Nephron (organoid): ENCODE measurements at regions not wholly inside any gene's neighbourhood (a gene's known extent, or its start where the extent isn't known, plus 50 kb on each side); places are given as distances from the start of the nearest gene placed in this dataset.
A peak's percentile ranks its signal among the peaks of the same experiment; 100 is the strongest.

Experiments
- H3K27ac Mint-ChIP-seq, 3 experiments: 2 replicates each; pipeline ENCODE4 v1.8.0; 2020; ENCODE audit warnings: mixed read lengths in 3 of 3, mild to moderate bottlenecking in 2 of 3, moderate library complexity in 1 of 3
- H3K27me3 Mint-ChIP-seq: 2 replicates; pipeline ENCODE4 v1.8.0; 2021; ENCODE audit warnings: low read depth, mild to moderate bottlenecking, moderate library complexity, mixed read lengths
- H3K36me3 Mint-ChIP-seq: 2 replicates; pipeline ENCODE4 v1.8.0; 2020; ENCODE audit warnings: low read depth, mixed read lengths
- H3K4me1 Mint-ChIP-seq: 2 replicates; pipeline ENCODE4 v1.8.0; 2020; ENCODE audit warnings: mixed read lengths
- H3K4me3 Mint-ChIP-seq, 3 experiments: 2 replicates each; pipeline ENCODE4 v1.8.0; 2020; ENCODE audit warnings: mild to moderate bottlenecking in 3 of 3, mixed read lengths in 3 of 3, moderate library complexity in 2 of 3
- H3K9me3 Mint-ChIP-seq: 2 replicates; pipeline ENCODE4 v1.8.0; 2020; ENCODE audit warnings: mixed read lengths
- TF ChIP-seq, protein P1 (sequence below), 3 experiments: fragments of 200-600 bp; sonication (generic); IDR thresholded peaks; one replicate each; pipeline ENCODE4 v1.5.0; 2021; ENCODE audit warnings: antibody characterized with exemption in 3 of 3; ENCODE audit not compliant: unreplicated experiment in 3 of 3

DNA sequence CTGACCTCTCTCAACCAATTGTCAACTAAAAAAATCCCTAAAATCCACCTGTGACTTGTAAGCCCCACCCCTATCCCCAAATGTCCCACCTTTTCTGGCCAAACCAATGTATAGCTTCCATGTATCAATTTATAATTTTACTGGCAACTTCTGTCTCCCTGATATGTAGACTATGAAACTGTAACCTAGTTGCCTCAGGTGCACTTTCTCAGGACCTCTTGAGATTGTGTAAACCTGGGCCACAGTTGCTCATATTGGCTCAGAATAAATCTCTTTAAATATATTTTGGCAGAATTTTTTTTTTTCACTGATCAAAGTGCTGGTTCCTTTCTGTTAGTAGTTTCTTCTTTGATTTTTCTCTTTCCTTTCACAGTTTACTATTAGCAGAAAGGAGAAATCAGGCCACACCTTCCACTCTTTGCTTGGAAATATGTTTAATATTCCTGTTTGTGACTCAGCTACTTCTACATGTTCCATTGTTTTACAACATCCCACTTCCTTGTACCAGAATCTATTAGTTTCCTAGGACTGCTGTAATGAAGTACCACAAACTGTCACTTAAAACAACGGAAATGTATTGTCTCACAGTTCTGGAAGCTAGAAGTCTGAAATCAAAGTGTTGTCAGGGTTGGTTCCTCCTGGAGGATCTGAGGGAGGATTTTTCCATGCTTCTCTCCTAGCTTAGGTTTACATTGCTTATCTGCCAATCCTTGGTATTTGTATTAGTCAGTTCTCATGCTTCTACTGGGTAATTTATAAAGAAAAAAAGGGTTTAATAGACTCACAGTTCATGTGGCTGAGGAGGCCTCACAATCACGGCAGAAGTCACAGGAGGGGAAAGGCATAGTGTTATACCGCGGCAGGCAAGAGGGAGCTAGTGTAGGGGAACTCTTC, 801.2 kb upstream of the ARPP21 start:
- peaks cover 2% of the 10 kb centered on the region for H3K4me1 Mint-ChIP-seq
- H3K36me3 Mint-ChIP-seq: no peaks in the 10 kb centered on the region
- TF ChIP-seq, protein P1, sequence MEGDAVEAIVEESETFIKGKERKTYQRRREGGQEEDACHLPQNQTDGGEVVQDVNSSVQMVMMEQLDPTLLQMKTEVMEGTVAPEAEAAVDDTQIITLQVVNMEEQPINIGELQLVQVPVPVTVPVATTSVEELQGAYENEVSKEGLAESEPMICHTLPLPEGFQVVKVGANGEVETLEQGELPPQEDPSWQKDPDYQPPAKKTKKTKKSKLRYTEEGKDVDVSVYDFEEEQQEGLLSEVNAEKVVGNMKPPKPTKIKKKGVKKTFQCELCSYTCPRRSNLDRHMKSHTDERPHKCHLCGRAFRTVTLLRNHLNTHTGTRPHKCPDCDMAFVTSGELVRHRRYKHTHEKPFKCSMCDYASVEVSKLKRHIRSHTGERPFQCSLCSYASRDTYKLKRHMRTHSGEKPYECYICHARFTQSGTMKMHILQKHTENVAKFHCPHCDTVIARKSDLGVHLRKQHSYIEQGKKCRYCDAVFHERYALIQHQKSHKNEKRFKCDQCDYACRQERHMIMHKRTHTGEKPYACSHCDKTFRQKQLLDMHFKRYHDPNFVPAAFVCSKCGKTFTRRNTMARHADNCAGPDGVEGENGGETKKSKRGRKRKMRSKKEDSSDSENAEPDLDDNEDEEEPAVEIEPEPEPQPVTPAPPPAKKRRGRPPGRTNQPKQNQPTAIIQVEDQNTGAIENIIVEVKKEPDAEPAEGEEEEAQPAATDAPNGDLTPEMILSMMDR (IDR thresholded peaks at IDR 0.05; ENCODE audit: unreplicated experiment in 3 of 3): no peak
- no peaks in the 10 kb centered on the region for H3K9me3 Mint-ChIP-seq
- no peak overlapping the region for H3K4me3 Mint-ChIP-seq
- peaks cover 3% of the 10 kb centered on the region for H3K27me3 Mint-ChIP-seq
- no peak overlapping the region for H3K27ac Mint-ChIP-seq

DNA sequence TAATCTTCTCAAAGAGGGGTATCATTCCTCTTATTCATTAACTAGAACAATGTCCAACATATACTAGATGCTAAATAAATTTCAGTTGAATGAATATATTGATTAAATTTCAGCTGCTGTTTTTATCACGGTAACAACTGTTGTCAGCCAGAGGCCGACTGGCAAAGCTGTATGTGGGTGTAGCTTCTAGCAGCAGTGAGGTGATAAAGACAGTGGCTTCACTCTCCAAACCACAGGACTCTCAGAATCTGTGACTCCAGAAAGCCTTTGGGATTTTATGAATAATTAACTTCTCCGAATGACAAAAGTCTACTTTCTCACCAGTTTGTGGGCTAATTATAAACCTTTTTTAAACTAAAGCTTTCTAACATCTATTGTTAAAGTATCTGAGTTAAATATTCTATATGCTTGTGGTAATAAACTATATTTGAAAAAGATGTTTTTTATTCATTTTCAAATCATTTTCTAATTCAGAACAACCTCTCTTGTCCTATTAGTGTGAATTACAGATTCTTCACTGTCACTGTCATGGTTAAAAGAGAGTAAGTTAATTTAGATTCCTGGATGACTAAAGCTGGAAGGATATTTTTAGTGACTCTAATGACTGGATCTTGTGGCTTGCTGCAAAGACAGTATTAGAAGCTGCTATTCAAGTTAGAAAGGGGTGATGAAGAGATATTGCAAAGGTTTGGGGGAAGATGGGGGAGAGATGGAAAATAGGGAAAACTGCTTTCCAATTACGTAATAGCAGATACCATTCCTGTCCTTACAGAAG, 796.4 kb upstream of the ARPP21 start:
- Mint-ChIP-seq H3K9me3 (no peaks in the 10 kb centered on the region), H3K27ac (peak overlapping the region; percentile 4 to 69 (median 6)), H3K4me3 (peak overlapping the region in 1 of 3 experiments; percentile 0), H3K36me3 (no peaks in the 10 kb centered on the region), H3K4me1 (peaks cover 46% of the 10 kb centered on the region), H3K27me3 (peaks cover 3% of the 10 kb centered on the region)
- TF ChIP-seq, protein P1 (IDR thresholded peaks at IDR 0.05; ENCODE audit: unreplicated experiment in 3 of 3): no peak

DNA sequence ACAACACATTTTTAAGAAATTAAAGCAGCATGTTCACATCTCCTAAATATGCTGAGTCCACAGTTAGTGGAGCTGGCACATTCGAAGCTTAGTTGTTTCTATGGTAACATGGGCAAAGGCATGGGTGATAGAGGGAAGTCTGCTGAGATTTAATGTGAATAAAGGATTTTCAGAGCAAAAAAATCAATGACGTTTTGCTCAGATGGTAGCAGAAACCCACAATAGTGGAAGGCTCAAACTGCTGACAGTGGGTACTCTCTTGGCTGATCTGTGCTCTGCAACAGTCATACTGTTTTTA, 795.1 kb upstream of the ARPP21 start:
- peak overlapping the region in 2 of 3 experiments; percentile 6 to 12 for H3K27ac Mint-ChIP-seq
- H3K4me1 Mint-ChIP-seq: peaks cover 54% of the 10 kb centered on the region
- peaks cover 3% of the 10 kb centered on the region for H3K27me3 Mint-ChIP-seq
- H3K4me3 Mint-ChIP-seq: no peak overlapping the region
- H3K36me3 Mint-ChIP-seq: no peaks in the 10 kb centered on the region
- TF ChIP-seq, protein P1 (IDR thresholded peaks at IDR 0.05; ENCODE audit: unreplicated experiment in 3 of 3): no peak
- no peaks in the 10 kb centered on the region for H3K9me3 Mint-ChIP-seq

DNA sequence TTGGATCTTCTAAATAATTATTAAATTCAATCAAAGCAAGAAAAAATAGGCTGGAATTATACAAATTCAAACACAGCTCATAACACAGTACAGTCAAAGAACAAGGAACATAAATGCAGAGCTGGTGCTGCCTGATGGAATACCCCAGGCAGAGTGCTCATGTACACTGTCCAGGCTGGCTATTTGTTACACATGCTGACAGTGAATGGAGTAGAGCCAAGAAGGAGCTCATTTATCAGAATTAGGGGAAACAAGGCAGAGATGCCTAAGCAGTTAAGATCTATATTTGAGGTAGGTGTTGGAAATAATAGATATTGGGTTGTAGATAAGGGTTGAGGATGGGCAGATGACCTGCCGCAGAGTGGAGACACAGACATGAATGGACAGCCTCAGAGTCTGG, 788.2 kb upstream of the ARPP21 start:
- TF ChIP-seq, protein P1 (IDR thresholded peaks at IDR 0.05; ENCODE audit: unreplicated experiment in 3 of 3): no peak
- no peaks in the 10 kb centered on the region for H3K9me3 Mint-ChIP-seq

DNA sequence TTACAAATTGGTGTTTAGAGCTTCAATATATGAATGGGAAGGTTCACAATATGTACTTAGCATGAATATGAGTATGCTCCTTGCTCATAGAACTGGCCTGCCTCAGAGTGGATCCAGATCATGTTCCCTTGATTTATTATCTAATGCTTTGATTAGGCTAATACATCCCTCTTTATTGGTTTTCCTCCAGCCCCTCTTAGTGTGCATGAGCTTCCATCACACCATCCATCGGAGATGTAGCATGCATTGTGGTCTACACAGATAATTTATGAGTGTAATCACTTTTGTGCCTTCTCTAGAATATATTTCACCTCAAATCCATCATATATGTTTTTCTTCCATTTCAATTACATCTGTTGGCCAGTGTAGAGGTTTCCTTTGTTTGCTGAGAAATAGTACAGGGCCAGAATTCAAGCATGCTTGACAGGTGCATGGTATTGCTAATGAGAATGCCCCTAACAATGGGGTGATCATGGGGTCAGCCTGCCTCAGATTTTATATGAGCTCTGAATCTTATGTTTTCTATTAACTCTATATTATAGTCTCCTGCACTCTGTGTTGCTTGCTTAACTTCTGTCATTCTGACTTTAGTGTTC, 786.4 kb upstream of the ARPP21 start:
- TF ChIP-seq, protein P1 (IDR thresholded peaks at IDR 0.05; ENCODE audit: unreplicated experiment in 3 of 3): no peak
- Mint-ChIP-seq H3K9me3 (no peaks in the 10 kb centered on the region), H3K4me1 (peaks cover 73% of the 10 kb centered on the region), H3K27me3 (peaks cover 3% of the 10 kb centered on the region), H3K4me3 (no peak overlapping the region), H3K36me3 (no peaks in the 10 kb centered on the region), H3K27ac (peak overlapping the region in 2 of 3 experiments; percentile 27 to 56)

More for the DNA sequence above, 788.2 kb upstream of the ARPP21 start:
- H3K36me3 Mint-ChIP-seq: no peaks in the 10 kb centered on the region
- H3K4me3 Mint-ChIP-seq: no peak overlapping the region
- H3K27me3 Mint-ChIP-seq: peaks cover 3% of the 10 kb centered on the region
- H3K4me1 Mint-ChIP-seq: peaks cover 81% of the 10 kb centered on the region
- H3K27ac Mint-ChIP-seq: peak overlapping the region; percentile 22 to 70 (median 53)
